Astrocyte (in vitro differentiated cells and primary cell): ENCODE measurements at regions not wholly inside any gene's neighbourhood (a gene's known extent, or its start where the extent isn't known, plus 50 kb on each side); places are given as distances from the start of the nearest gene placed in this dataset.

ENCODE experiments used
- EZH2 ChIP-seq: IDR thresholded peaks from 2 replicates; pipeline ENCODE4 v1.6.1; 2012; ENCODE audit warnings: mild to moderate bottlenecking, low read length, inconsistent platforms; ENCODE audit not compliant: insufficient read depth
- TF ChIP-seq, protein P1 (sequence below): IDR thresholded peaks from 2 replicates; pipeline ENCODE4 v1.5.1; 2011; ENCODE audit warnings: low read depth, mild to moderate bottlenecking, inconsistent platforms, low read length, moderate library complexity; ENCODE audit not compliant: insufficient read depth

DNA sequence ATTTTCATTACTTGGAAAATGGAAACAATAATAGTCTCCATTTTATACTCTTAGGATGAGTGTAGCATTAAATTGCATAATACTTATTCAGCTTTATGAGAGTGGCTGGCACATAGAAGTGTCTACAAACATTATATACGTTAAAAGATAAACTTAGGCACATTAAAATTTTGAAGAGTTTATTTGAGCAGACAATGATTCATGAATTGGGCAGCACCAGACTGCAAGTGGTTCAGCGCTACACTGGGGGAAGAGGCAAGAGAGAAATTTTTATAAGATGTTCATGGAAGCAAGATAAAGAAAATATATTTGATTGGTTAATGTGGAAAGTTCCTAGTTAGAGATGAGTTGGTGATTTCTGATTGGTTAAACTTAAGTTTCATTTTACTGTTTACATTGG, 243.7 kb downstream of the RASEF start:
- TF ChIP-seq EZH2, result no peak
- TF ChIP-seq, protein P1, sequence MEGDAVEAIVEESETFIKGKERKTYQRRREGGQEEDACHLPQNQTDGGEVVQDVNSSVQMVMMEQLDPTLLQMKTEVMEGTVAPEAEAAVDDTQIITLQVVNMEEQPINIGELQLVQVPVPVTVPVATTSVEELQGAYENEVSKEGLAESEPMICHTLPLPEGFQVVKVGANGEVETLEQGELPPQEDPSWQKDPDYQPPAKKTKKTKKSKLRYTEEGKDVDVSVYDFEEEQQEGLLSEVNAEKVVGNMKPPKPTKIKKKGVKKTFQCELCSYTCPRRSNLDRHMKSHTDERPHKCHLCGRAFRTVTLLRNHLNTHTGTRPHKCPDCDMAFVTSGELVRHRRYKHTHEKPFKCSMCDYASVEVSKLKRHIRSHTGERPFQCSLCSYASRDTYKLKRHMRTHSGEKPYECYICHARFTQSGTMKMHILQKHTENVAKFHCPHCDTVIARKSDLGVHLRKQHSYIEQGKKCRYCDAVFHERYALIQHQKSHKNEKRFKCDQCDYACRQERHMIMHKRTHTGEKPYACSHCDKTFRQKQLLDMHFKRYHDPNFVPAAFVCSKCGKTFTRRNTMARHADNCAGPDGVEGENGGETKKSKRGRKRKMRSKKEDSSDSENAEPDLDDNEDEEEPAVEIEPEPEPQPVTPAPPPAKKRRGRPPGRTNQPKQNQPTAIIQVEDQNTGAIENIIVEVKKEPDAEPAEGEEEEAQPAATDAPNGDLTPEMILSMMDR, result no peak
